ENCODE measurements at regions not wholly inside any gene's neighbourhood (a gene's known extent, or its start where the extent isn't known, plus 50 kb on each side); places are given as distances from the start of the nearest gene placed in this dataset.
A peak's percentile ranks its signal among the peaks of the same experiment; 100 is the strongest.

DNA sequence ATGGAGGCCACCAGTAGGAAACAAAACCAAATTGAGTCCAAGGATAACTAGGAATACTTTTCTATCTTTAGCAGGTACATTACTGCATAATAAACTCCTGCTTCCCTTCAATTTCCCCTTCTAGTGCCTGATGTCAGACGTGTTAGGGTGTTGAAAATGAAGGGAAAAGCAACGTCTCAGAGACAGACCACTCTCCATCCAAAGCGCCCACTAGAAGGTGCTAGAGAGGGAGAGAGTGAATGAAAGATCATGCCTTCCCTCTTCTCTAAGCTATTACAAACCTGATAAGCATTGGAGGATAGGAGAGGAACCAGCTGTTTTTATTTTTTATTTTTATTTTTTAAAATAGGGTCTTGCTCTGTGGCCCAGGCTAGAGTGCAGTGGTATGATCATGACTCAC, 64.1 kb downstream of the ZNF641 start:
- TF ChIP-seq CTCF (IDR thresholded peaks at IDR 0.05; ENCODE audit: insufficient read depth, low read depth, low read length, missing control alignments): peak; percentile 15
- H3K4me3 ChIP-seq (ENCODE audit: low read length): no peak overlapping the region
- DNase-seq (ENCODE audit: low read depth): no peak

GRCh38 chr12:48285751-48286650, 64.7 kb downstream of the ZNF641 start:
- no peak for DNase-seq (ENCODE audit: low read depth)

GRCh38 chr12:48281811-48282210, 68.9 kb downstream of the ZNF641 start:
- no peak overlapping the region for H3K4me3 ChIP-seq (ENCODE audit: low read length)
- TF ChIP-seq CTCF (IDR thresholded peaks at IDR 0.05; ENCODE audit: insufficient read depth, low read depth, low read length, missing control alignments): no peak
- peak; percentile 16 for DNase-seq (ENCODE audit: low read depth)

More at GRCh38 chr12:48285751-48286650, 64.7 kb downstream of the ZNF641 start:
- TF ChIP-seq CTCF (IDR thresholded peaks at IDR 0.05; ENCODE audit: insufficient read depth, low read depth, low read length, missing control alignments): no peak
- no peak overlapping the region for H3K4me3 ChIP-seq (ENCODE audit: low read length)

DNA sequence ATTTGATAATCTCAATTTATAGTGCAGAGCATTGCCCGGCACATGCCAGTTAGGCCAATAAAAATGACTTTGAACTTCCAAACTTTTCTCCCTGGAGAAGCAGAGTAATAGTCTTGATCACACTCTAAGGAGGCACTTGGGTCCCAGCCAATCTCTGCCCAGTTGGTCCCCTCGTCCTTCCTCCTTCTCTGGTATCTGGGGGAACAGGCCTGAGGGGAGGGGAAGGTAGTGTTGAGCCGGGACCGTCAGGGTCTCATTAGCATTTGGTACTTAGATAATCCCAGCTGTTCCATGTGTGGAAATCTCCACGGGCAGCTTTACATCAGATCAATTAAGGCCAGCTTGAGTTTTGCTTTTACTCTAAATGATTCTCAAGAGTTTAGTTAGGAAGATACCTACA, 70.1 kb downstream of the ZNF641 start:
- DNase-seq (ENCODE audit: low read depth): no peak
- H3K4me3 ChIP-seq (ENCODE audit: low read length): no peak overlapping the region
- TF ChIP-seq CTCF (IDR thresholded peaks at IDR 0.05; ENCODE audit: insufficient read depth, low read depth, low read length, missing control alignments): no peak

DNA sequence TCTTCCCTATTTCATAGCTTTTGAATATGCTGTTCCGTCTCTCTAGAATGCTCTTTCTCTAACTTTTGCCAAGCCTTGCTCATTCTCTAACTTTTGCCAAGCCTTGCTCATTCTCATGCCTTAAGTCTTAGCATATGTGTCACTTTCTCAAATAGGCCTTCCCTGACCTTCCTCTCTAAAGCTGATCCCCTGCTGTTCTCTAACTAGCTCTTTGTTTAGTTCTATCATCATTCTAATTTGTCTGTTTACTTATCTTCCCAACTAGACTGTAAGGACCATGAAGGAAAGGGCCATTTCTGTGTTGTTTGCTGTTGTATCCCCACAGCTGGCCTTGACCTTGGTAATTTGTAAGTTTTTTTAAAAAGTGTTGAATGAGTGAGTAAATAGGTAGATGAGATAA, 71.1 kb downstream of the ZNF641 start:
- TF ChIP-seq CTCF (IDR thresholded peaks at IDR 0.05; ENCODE audit: insufficient read depth, low read depth, low read length, missing control alignments): no peak
- H3K4me3 ChIP-seq (ENCODE audit: low read length): no peak overlapping the region
- no peak for DNase-seq (ENCODE audit: low read depth)

DNA sequence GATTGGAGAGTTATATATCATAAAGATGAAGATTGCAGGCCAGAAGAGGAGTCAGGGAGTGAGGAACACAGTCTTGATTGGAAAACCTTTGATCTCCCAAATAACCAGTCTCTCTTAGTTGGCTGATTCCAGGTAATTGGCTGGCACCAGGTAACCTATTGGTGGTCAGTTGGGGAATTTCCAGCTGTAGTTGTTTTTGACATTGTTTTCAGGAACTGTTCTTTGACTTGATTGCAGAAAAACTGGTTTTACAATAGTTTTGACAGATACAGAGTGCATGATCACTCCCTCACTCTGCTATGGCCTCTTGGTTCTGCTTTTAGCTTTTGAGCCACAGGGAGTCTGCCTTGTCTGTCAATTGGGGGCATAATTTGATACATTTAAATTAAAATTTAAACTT, 71.6 kb downstream of the ZNF641 start:
- H3K4me3 ChIP-seq (ENCODE audit: low read length): no peak overlapping the region
- TF ChIP-seq CTCF (IDR thresholded peaks at IDR 0.05; ENCODE audit: insufficient read depth, low read depth, low read length, missing control alignments): no peak
- DNase-seq (ENCODE audit: low read depth): no peak

DNA sequence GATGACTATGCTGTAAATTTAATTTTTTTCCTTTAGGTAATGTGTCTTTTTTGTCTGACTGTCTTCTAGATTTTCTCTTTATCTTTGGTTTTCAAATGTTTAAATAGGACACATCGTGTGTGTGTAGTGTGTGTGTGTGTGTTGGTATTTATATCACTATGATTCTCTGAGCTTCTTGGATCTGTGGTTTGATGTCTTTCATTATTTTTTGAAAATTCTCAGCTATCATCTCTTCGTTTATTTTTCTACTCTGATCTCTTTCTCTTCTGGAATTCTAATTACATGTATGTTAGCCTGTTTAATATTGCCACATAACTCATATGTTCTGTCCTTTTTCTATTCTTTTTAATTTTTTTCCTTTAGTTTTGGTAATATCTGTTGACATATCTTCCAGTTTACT, 73.5 kb upstream of the OR10AD1 start:
- no peak for TF ChIP-seq CTCF (IDR thresholded peaks at IDR 0.05; ENCODE audit: insufficient read depth, low read depth, low read length, missing control alignments)
- no peak for DNase-seq (ENCODE audit: low read depth)
- no peak overlapping the region for H3K4me3 ChIP-seq (ENCODE audit: low read length)

All from epithelial cell of esophagus (primary cell).